Mucosa of rectum (tissue), 2 donors: ENCODE measurements at regions not wholly inside any gene's neighbourhood (a gene's known extent, or its start where the extent isn't known, plus 50 kb on each side); places are given as distances from the start of the nearest gene placed in this dataset.
"Not testable (repeated sequence)": the region's sequence is repeated elsewhere in the genome, so short reads cannot be mapped to it uniquely, and the experiment has no call there.

Source experiments
- H3K27ac ChIP-seq, 2 donors: one replicate each; pipeline ENCODE4 v1.7.0; 2013; ENCODE audit warnings: inconsistent platforms in 2 of 2, low read depth in 2 of 2, low read length in 2 of 2
- H3K27me3 ChIP-seq, 2 donors: one replicate each; pipeline ENCODE4 v1.7.0; 2013; ENCODE audit warnings: low read length in 2 of 2; ENCODE audit not compliant: control insufficient read depth in 2 of 2, insufficient read depth in 2 of 2
- H3K36me3 ChIP-seq, 2 donors: one replicate each; pipeline ENCODE4 v1.7.0; 2013; ENCODE audit warnings: low read length in 2 of 2; ENCODE audit not compliant: control insufficient read depth in 2 of 2, insufficient read depth in 2 of 2
- H3K4me1 ChIP-seq, 2 donors: one replicate each; pipeline ENCODE4 v1.7.0; 2013; ENCODE audit warnings: low read length in 2 of 2, mild to moderate bottlenecking in 1 of 2; ENCODE audit not compliant: control insufficient read depth in 2 of 2, insufficient read depth in 2 of 2
- H3K4me3 ChIP-seq, 2 donors: one replicate each; pipeline ENCODE4 v1.7.0; 2013; ENCODE audit warnings: low read length in 2 of 2
- H3K9ac ChIP-seq, 2 donors: one replicate each; pipeline ENCODE4 v1.7.0; 2013; ENCODE audit warnings: low read length in 2 of 2, low read depth in 1 of 2, mild to moderate bottlenecking in 1 of 2
- H3K9me3 ChIP-seq, 2 donors: one replicate each; pipeline ENCODE4 v1.7.0; 2013; ENCODE audit warnings: low read length in 2 of 2; ENCODE audit not compliant: control insufficient read depth in 2 of 2
- donor health status: healthy.
- donor health status: Normal muscosa, but diverticular disease.

- no peak overlapping the region for H3K27ac ChIP-seq
Observed at GRCh38 chr2:120540719-120541552, 194.7 kb upstream of the GLI2 start.

DNA sequence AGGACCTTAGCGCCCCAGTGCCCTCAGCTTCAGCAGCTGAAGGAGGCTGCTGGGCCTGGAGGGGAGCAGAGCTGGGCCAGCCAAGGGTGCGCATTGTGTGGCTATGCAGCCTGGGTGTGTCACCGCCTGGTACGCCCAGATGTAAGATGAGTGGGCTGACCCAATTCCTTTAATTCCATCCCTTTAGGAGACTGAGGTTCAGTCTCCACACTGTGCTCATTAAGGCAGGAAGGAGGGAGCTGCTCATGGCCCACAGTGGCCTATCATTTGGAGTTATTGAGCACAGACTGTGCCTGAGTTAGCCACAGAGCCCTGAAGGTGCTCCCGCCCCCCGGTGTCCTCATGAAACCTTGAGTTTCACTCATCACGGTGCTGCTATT, 194.1 kb upstream of the GLI2 start:
- Histone ChIP-seq H3K4me1 (peaks cover 0 to 2% of the 10 kb centered on the region in 2 donors), H3K27me3 (no peaks in the 10 kb centered on the region), H3K27ac (no peak overlapping the region), H3K9ac (no peak overlapping the region), H3K9me3 (no peaks in the 10 kb centered on the region), H3K36me3 (no peaks in the 10 kb centered on the region), H3K4me3 (no peak overlapping the region)

More at GRCh38 chr2:120540719-120541552, 194.7 kb upstream of the GLI2 start:
- Histone ChIP-seq H3K4me1 (peaks cover 0 to under 1% of the 10 kb centered on the region in 2 donors), H3K27me3 (no peaks in the 10 kb centered on the region), H3K36me3 (no peaks in the 10 kb centered on the region), H3K4me3 (no peak overlapping the region), H3K9ac (no peak overlapping the region), H3K9me3 (no peaks in the 10 kb centered on the region)

DNA sequence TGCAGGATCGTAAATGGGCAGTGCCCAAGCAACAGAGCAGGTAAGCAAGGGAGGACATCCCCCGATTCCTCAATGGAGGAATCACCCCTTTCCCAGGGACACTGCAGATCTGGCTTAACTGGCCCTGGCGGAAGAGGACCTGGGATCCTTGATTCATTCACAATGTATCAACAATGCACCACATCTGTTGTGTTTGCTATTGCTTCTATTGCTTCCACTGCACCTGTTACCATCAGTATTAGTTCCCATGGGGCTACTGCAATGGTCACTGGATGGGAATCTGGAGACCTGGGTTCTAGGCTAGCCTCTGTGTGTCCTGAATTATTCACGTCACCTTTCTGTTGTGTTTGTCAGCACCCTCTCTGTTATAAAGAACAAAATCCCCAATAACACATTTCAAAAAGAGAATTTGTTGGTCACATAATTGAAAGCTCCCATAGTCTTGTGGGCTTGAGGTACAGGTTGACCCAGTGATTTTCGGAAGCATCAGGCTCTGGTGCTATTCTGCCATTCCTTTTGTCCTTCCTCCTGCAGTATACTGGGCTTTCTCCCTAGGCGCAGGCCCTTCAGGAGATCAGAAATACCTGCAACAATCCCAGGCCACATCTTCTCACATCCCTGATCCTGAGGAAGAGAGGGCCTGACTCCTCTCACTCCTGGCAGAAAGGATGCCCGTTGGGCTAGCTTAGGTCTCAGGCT, 193.5 kb upstream of the GLI2 start:
- H3K9me3 ChIP-seq = no peaks in the 10 kb centered on the region
- H3K9ac ChIP-seq = no peak overlapping the region
- no peaks in the 10 kb centered on the region for H3K36me3 ChIP-seq
- no peaks in the 10 kb centered on the region for H3K27me3 ChIP-seq
- H3K27ac ChIP-seq = no peak overlapping the region
- H3K4me3 ChIP-seq = no peak overlapping the region
- peaks cover 0 to 2% of the 10 kb centered on the region in 2 donors for H3K4me1 ChIP-seq

DNA sequence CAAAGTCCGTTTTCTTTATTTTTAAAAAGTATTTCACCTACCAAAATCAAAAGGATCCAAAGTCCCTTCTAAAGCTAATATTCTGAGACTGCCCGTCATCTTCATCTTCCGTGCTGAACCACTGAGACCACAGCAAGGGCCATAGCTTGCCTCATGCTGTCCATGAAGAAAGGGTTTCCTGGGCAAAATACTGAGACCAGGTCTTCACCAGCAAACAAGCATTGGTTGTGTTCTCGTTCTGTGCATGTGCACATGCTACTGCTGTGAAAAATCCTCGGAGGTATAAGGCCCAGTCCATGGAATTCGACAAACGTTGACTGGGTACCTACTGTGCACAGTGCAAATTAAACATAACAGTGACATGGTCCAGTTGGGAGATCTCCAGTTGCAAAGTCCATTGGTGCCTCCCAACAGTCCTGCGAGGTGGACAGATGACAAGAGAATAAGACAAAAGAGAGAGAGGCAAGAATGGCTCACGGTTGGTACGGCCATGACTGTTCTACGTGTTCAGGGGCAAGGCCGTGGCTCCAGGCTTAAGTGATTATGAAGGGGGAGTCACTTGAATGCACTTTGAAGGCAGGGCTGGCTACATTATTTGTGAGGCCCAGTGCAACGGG, 192.6 kb upstream of the GLI2 start:
- Histone ChIP-seq H3K4me1 (peaks cover 0 to 2% of the 10 kb centered on the region in 2 donors), H3K27ac (no peak overlapping the region), H3K9ac (no peak overlapping the region), H3K4me3 (no peak overlapping the region), H3K36me3 (no peaks in the 10 kb centered on the region), H3K27me3 (no peaks in the 10 kb centered on the region), H3K9me3 (no peaks in the 10 kb centered on the region)

GRCh38 chr2:120543899-120544298, 191.8 kb upstream of the GLI2 start:
- peaks cover 0 to 2% of the 10 kb centered on the region in 2 donors for H3K4me1 ChIP-seq
- H3K4me3 ChIP-seq = no peak overlapping the region
- H3K9me3 ChIP-seq = no peaks in the 10 kb centered on the region
- H3K9ac ChIP-seq = no peak overlapping the region
- no peaks in the 10 kb centered on the region for H3K36me3 ChIP-seq
- no peak overlapping the region for H3K27ac ChIP-seq
- no peaks in the 10 kb centered on the region for H3K27me3 ChIP-seq

- Histone ChIP-seq H3K9me3 (no peaks in the 10 kb centered on the region), H3K9ac (no peak overlapping the region), H3K27ac (no peak overlapping the region), H3K27me3 (no peaks in the 10 kb centered on the region), H3K4me3 (no peak overlapping the region), H3K36me3 (no peaks in the 10 kb centered on the region), H3K4me1 (peaks cover 0 to 2% of the 10 kb centered on the region in 2 donors)
Observed at GRCh38 chr2:120544522-120544921, 191.1 kb upstream of the GLI2 start.

GRCh38 chr2:120545007-120545406, 190.7 kb upstream of the GLI2 start:
- not testable (repeated sequence) for H3K9ac ChIP-seq, H3K4me1 ChIP-seq, H3K4me3 ChIP-seq, H3K27me3 ChIP-seq, H3K27ac ChIP-seq, H3K36me3 ChIP-seq, H3K9me3 ChIP-seq

- H3K27ac ChIP-seq = no peak overlapping the region
- no peak overlapping the region for H3K4me3 ChIP-seq
- peaks cover 0 to 2% of the 10 kb centered on the region in 2 donors for H3K4me1 ChIP-seq
- H3K9me3 ChIP-seq = no peaks in the 10 kb centered on the region
- no peak overlapping the region for H3K9ac ChIP-seq
- no peaks in the 10 kb centered on the region for H3K36me3 ChIP-seq
- no peaks in the 10 kb centered on the region for H3K27me3 ChIP-seq
Observed at GRCh38 chr2:120545521-120546047, 190.1 kb upstream of the GLI2 start.

GRCh38 chr2:120546048-120546864, 189.4 kb upstream of the GLI2 start:
- no peak overlapping the region for H3K9ac ChIP-seq
- no peaks in the 10 kb centered on the region for H3K36me3 ChIP-seq
- H3K27ac ChIP-seq = no peak overlapping the region
- H3K27me3 ChIP-seq = no peaks in the 10 kb centered on the region
- peaks cover 0 to 2% of the 10 kb centered on the region in 2 donors for H3K4me1 ChIP-seq
- H3K9me3 ChIP-seq = no peaks in the 10 kb centered on the region
- H3K4me3 ChIP-seq = no peak overlapping the region
